Uterus (tissue), 2 donors: ENCODE measurements at regions not wholly inside any gene's neighbourhood (a gene's known extent, or its start where the extent isn't known, plus 50 kb on each side); places are given as distances from the start of the nearest gene placed in this dataset.
"Not testable (repeated sequence)": the region's sequence is repeated elsewhere in the genome, so short reads cannot be mapped to it uniquely, and the experiment has no call there.

Experiments used
- CTCF ChIP-seq, 4 experiments: fragments of 200-600 bp in 2 of 4; fragments of 450-650 bp in 2 of 4; sonication (generic) in 2 of 4; IDR thresholded peaks; one replicate each; pipeline ENCODE4 v1.5.1; 2016 to 2019; ENCODE audit warnings: antibody characterized with exemption in 4 of 4, mild to moderate bottlenecking in 2 of 4, moderate library complexity in 1 of 4
- POLR2A ChIP-seq, 2 donors: fragments of 450-650 bp; IDR thresholded peaks; one replicate each; pipeline ENCODE4 v1.6.1; 2016; ENCODE audit warnings: antibody characterized with exemption in 2 of 2, mild to moderate bottlenecking in 1 of 2, moderate library complexity in 1 of 2

GRCh38 chr20:30406370-30406769 lies 851.1 kb upstream of the DEFB115 start:
- TF ChIP-seq CTCF, POLR2A (IDR thresholded peaks at IDR 0.05): not testable (repeated sequence)
